ENCODE measurements at regions not wholly inside any gene's neighbourhood (a gene's known extent, or its start where the extent isn't known, plus 50 kb on each side); places are given as distances from the start of the nearest gene placed in this dataset.
"Not testable (repeated sequence)": the region's sequence is repeated elsewhere in the genome, so short reads cannot be mapped to it uniquely, and the experiment has no call there.

DNA sequence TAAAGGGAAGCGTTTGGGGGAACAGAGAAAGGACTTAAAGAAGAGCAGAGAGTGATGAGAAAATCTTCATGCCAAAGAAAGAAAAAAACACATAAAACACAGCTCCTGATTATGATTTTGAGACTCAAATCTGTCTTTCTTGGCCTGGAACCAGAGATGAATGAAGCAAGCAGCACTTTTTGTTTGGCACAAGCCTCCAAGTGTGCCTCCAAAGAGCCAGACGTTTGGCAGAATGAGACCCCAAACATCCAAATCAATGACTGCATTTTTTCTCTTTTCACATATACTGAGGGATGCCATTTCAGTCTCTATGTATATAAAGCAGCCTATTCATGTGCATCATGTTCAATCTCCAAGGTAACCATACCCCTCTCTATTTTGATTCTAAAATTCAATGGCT is 424.2 kb downstream of the TUSC1 start:
- no peak for DNase-seq

DNA sequence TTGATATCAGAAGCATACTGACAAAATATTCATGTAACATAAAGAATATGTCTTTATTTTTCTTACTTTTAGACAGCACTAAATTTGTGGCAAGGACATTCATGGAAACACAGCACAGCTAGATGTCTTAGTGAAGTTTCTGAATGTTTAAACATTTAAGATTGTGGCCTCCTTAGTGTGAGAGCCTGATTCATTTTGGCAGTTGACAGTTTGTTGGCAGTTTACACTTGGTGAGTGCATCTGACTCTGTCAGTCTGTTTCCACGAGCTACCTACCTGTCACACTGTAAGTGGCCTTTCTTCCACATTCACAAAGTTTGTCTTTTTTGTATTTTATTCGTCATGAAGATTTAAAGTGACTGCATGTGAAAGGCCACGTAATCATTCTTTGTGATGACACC is 436.8 kb downstream of the TUSC1 start:
- DNase-seq: no peak

DNA sequence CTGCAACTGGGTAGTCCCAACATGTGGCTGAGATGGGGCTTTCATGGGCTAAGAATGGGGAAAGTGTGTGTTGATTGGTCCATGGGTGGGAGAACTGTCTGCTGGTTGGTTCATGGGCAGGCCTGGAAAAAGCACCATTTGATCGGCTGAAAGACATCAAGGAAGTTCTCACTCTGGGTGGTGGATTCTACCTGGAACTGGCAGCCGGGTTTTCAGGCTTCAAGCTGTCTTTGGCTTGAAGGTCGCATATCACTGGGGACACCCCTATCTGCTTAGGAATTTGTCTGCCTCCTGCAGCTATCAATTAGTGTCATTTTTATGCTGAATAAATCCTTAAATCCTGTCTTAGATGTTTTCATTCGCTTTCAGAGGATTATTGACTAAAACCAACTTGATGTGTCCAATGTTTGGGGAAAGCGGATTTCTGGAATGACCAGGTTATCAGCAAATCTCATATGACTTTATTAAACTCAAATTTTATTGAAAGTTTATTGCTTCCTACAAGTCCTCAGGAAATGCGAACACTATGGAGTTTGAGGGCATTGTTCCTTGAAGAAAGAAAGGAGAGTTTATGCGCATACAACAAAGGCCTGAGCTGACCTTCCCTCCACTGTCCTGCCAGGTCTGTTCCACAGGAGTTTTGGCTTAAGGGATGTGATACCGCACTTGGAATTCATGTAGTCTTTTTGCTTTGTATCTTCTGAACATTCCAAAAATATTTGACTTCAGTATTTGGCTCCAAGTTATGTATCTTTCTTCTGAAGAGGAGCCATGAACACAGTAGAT is 451.1 kb downstream of the TUSC1 start:
- no peak for DNase-seq

DNA sequence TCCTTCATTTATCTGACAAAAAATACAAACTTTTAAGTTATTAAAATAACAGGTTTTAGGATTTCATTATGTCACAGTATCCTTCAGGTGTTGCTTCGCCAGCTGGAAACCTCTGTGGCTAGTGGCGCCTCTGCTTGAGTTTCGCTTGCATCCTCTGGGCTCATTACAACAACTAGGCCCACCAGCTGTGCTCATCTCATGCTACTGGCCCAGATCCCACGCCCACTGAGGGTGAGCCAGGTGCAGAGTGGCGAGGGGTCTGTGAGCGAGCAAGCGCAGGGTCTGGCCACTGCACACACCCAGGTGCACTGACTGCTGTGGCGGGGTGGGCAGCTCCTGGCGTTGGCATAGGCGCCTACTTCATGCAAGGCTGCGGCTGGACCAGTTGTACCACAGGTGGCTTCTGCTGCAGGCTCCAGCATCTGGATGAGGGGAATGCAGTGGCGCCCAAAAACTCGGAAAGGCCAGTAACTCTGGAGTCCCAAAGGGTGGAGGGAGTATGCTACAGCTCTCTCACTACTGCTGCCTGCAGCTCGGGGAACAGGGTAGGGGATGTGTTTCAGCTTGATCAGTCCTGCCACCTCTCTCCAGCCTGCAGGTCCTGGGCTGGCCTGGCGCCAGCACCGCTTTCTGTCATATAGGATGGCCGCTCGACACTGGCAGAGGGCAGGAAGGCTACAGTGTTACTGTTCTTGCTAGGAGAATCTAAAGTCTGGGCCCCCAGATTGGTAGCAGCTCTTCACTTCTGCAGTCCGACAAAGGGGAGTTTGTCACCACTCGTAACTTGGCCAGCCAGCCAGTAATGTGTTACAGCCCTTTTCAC is 452.1 kb downstream of the TUSC1 start:
- no peak for DNase-seq

GRCh38 chr9:25224996-25225395 is 453.2 kb downstream of the TUSC1 start:
- DNase-seq: no peak

- no peak for DNase-seq
Observed at GRCh38 chr9:25224309-25224708, 453.9 kb downstream of the TUSC1 start.

DNA sequence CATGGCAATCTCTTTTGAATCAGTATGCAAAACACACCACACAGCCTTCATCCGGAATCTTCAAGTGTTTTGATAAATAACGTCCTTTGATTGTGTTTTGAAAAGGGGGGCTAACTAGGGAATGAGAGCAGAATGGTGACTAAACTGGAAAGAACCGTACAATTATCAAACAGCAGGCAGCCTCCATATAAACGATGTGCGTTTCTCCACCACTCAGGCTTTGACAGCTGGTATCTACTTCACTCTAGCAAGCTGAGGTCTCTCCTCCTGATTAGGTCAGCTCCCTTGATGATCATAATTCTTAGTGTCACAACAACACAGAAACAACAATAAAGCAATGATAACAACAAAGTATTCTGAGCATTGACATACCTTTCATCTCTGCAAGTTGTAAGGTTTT is 465.9 kb downstream of the TUSC1 start:
- DNase-seq: no peak

DNA sequence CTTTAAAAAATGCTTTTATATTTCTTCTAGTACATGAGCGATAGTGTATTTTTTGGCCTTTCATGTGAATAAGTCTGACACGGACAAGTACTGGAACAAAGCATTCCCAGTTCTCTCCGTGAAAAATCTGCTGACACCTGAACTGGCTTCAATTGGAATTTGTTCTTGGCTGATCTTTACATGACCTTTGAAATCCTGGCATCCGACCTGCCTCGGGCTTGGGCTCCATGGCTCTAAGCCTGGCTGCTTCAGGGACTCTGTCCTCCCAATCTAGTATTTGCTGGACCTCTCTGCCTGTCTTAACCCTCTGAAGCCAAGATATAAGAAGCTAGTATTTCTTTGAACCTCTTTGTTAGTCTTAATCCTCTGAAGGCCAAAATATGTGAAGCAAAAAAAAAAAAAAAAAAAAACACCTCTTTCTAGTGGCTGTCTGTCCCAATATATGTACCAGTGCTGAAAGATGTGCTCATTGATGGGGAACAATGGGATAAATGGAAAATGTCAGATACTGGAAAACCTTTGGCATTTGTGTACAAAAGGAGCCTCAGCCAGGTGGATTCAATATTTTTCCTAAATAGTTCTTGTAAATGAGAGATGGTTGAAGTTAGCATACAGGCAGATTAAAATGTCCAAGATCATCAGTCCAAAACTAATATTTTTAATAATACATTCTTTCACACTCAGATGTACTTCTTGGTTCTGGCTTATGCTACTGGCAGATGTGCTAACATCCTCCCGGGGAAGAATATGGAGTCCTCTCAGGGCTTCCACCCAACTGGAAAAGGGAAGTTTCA is 470.6 kb downstream of the TUSC1 start:
- no peak for DNase-seq

GRCh38 chr9:25206027-25206426 is 472.2 kb downstream of the TUSC1 start:
- DNase-seq: no peak

DNA sequence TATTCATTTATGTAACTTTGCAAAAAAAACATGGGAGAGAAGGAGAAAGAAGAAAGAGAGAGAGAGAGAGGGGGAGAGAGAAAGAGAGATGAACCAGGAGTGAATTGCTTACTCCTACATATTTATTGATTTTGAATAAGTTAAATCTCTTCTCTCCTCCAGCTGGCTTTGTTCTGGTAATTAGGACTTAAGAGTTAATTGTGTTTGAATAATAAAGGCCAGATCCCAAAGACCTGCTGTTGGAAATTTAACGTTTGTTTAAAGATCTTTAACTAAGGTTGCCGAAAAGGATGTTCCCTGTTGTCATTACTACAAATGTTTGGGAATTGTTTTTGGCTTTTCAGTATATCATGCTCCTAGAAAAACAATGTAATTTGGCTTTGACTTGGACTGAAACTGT is 473.0 kb downstream of the TUSC1 start:
- no peak for DNase-seq

- no peak for DNase-seq
Observed at GRCh38 chr9:25177858-25178257, 500.4 kb downstream of the TUSC1 start.

- DNase-seq: no peak
Observed at GRCh38 chr9:25129537-25129936, 548.7 kb downstream of the TUSC1 start.

GRCh38 chr9:25121811-25122210 is 556.4 kb downstream of the TUSC1 start:
- DNase-seq: no peak

DNA sequence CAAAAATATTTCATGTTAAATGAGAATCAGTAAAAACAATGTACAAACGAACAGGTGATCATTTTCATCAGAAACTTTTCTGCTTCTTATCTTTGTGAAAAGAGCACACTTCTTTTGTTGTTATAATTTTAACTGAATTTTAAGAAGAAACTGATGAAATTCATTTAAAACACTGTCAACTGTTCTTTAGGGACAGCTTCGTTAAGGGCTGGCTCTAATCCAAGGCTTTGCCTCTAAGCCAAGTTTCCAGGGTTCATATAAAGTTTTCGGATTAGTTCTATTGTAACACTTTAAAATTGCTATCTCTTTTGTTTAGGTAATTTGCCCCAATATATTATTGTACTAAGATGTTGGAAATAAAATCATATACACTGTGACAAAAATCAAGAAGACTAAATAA is 559.2 kb downstream of the TUSC1 start:
- no peak for DNase-seq

- no peak for DNase-seq
Observed at GRCh38 chr9:25117791-25118190, 560.5 kb downstream of the TUSC1 start.

- not testable (repeated sequence) for DNase-seq
Observed at GRCh38 chr9:25102204-25102603, 556.5 kb upstream of the IZUMO3 start.

DNA sequence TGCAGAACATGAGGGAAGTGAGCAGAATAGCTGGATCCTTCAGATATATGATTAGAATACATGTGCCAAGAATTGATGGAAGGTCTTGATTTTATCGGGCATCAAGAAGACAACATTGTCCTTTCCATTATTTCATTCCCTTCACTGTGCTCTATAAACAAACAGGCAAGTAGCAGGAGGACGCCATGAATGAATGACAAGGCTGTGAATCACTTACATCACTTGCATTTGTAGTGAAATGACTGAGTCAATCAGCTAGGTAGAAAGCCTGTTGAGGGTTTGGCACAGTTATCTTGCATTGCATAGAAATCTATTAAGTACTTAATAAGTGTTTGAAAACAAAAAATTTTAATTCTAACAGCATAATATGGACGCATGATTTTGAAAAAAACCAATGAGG is 548.8 kb upstream of the IZUMO3 start:
- DNase-seq: no peak

GRCh38 chr9:25078202-25078601 is 532.5 kb upstream of the IZUMO3 start:
- DNase-seq: no peak

DNA sequence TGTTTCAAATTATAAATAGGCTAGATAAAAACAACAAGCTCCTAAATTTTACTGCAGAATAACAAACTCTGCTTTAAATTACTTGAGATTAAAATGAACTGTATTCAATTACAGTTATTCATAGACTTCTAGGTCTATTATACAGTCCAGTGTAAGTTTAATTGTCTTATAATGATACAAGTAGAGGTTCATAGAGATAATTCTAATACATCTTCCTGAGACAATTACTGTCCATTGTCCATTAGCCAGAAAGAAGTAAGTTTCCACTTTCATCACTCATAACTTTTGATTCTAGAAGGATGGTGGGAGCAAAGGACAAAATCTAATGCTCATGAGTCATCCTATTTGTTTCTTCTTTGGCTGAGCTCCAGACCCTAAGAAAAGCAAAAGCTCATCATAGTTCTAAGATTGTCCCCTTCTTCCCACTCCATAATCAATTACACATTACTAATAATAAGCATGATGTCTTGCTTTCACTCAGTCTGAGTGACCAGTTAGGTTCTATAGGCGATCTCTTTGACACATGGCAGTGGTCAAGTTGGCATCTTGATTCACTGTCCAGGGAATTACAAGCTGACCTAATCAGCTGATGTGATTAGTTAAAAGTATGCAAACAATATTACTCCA is 502.5 kb upstream of the IZUMO3 start:
- DNase-seq: no peak

GRCh38 chr9:25045469-25045868 is 499.8 kb upstream of the IZUMO3 start:
- not testable (repeated sequence) for DNase-seq

DNA sequence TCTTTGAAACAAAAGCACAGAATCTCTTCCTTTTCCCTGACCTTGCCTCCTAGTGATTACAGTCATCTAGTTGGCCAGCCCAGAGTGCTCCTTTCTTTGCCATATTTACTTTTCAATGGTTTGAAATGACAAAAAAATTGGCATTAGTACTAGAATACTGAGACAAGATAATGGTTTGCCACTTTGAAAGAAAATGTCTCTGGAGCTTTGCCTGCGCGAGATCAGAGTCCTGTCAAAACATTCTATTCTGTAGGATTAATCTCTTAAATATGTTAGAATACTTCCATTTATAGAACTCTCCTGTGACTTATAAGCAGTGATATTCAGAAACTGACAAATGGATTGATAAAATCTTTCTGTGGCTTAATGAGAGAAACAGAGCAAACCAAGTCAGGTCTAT is 484.0 kb upstream of the IZUMO3 start:
- no peak for DNase-seq

GRCh38 chr9:25025686-25026085 is 480.0 kb upstream of the IZUMO3 start:
- no peak for DNase-seq

- DNase-seq: no peak
Observed at GRCh38 chr9:25025156-25025555, 479.5 kb upstream of the IZUMO3 start.
